Stimulated activated naive CD4-positive, alpha-beta T cell treated with Interleukin-2 at 50 U/mL for 16 hours (primary cell): ENCODE measurements at regions not wholly inside any gene's neighbourhood (a gene's known extent, or its start where the extent isn't known, plus 50 kb on each side); places are given as distances from the start of the nearest gene placed in this dataset.

Experiments
- DNase-seq: peaks from one replicate; lab custom pipeline; 2025; lab: John Stamatoyannopoulos, UW

GRCh38 chr6:26216359-26216885 is 129.2 kb downstream of the HFE start:
- peak; percentile 66 for DNase-seq

DNA sequence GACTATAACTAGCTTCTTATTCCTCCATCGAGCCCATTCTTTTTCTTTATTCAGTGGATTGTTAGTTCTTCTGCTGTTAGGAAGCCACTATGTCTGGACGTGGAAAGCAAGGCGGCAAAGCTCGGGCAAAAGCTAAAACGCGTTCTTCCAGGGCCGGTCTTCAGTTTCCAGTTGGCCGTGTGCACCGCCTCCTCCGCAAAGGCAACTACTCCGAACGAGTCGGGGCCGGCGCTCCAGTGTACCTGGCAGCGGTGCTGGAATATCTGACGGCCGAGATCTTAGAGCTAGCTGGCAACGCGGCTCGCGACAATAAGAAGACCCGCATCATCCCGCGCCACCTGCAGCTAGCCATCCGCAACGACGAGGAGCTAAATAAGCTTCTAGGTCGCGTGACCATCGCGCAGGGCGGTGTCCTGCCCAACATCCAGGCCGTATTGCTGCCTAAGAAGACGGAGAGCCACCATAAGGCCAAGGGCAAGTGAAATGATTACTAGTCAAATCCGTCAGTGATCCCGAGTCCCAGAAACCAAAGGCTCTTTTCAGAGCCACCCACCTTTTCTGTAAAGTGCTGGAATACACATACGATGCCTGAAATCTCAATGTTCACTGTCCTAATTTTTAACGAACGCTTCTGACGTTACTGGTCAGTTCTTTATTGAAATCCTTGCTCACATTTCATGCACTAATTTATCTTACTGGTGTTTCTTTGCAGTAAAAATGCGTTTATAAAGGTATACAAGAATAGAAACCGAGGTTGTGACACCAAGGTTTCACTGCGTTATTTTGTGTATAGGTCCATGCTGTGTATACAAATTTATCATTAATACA is 129.9 kb downstream of the HFE start:
- DNase-seq = peak; percentile 69

DNA sequence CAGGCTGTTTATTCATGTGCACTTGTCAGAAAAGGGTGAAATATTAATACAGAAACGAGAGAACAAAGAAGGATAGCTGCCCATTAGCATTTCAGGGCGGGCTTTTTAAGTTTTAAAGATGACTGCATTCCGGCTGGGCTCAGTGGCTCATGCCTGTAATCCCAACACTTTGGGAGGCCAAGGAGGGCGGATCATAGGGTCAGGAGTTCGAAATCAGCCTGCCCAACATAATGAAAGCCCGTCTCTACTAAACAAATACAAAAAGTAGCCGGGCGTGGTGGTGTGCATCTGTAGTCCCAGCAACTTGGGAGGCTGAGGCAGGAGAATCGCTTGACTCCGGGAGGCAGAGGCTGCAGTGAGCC is 130.5 kb downstream of the HFE start:
- no peak for DNase-seq

- DNase-seq = no peak
Observed at GRCh38 chr6:26218824-26219223, 131.6 kb downstream of the HFE start.

GRCh38 chr6:26220145-26220970 is 133.1 kb downstream of the HFE start:
- no peak for DNase-seq

DNA sequence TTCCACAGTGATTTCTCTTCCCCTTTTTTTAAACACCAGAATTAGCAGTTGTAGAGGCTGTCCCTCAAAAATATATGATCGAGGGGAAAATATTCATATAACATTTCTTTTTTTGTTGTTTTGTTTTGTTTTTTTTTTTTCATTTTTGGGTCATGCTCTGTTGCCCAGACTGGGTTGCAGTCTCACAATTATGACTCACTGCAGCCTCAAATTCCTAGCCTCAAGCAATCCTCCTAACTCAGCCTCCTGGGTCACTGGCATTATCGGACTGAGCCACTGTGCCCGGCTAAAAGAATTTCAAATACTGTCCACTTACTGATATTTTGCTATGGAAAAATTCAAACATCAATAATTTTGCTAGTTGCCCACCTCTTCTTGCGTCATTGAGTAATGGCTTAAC is 134.0 kb downstream of the HFE start:
- no peak for DNase-seq

DNA sequence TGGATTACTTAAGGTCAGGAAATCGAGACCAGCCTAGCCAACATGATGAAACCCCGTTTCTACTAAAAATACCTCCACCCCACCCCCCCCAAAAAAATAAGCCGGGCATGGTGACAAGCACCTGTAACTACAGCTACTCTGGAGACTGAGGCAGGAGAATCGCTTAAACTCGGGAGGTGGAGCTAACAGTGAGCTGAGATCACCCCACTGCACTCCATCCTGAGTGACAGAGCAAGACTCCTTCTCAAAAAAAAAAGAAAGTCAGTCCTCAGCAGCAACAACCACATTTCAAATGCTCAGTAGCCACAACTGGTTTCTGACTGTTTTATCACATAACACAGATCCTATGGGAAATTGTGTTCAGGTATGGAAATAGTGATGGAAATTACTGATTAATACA is 135.3 kb downstream of the HFE start:
- DNase-seq = no peak

DNA sequence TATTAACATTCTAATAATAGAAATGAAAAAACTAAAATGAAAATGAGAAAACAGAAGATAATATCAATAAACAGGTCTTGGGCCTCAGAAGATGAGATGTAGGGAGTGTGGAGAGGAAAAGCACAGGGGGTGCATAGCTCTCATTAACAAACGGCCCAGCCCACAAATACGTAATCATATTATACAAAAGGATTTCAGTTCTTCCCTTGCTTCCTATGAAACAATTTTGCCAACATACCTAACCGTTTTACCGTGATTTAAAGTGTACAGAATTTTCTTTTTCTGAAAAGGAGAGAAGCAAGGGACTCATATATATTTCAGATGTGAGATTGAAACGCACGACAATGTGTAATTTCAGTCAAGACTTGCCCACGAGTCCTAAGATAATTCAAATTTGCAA is 136.0 kb downstream of the HFE start:
- DNase-seq = no peak

DNA sequence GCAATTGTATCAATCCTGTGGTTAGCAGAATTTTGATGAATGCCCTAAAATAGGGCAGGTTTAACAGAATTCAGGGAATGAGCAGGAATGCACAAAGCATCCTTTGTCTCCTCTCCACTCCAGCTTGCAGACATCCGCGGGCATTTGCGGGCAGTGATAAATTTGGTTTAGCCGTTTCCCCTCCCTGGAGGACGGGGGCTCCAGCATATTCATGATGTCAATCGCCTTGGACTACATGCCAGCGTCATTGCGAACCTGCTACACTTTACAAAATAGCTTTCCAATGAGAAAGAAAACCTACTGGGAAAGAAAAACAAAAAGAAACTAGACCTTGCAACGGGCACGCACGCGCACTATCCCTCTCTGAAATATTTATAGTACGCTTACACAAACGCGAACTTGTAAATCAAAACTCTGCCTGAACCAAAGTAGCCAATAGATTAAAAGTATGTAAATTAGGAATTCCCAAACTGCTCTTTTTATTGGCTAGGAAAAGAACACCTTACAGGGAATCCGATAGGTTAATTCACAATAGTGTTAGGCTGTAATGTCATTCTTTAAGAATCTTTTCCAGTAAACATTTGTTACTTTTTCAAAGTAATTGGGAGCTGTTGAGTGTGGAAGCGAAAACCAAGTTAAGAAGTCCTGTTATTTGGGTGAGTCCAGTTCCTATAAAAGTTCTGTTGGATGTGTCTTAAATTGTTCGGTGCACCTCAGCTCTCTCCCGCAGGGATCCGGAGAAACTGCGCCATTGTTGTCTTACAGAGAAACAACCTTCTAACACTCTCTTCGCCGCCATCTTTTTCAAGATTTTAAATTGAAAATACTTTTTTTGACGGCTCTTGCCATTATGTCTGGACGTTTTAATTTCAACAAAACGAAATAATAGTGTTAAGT is 136.7 kb downstream of the HFE start:
- DNase-seq = peak; percentile 60

DNA sequence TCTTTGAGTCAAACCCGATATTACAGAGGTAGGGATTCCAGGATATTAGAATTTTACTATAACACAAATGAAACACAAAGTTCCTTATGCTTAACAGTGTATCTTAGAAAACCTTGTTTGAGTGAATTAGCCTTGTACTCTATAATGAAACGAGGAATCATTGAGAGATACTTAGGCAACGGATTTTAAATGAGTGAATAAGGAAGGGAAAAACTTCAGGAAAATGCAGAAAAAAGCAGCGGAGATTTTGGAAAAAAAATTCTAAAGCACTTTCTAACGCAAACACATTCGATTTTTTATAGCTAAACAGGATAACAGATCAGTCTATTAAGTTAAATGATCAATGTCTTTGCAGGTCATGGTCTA is 137.3 kb downstream of the HFE start:
- no peak for DNase-seq

- no peak for DNase-seq
Observed at GRCh38 chr6:26224940-26225847, 138.0 kb downstream of the HFE start.

- no peak for DNase-seq
Observed at GRCh38 chr6:26225848-26226578, 138.8 kb downstream of the HFE start.

GRCh38 chr6:26226579-26226967 is 138.4 kb upstream of the BTN3A2 start:
- no peak for DNase-seq

GRCh38 chr6:26230351-26230750 is 134.6 kb upstream of the BTN3A2 start:
- DNase-seq = no peak

DNA sequence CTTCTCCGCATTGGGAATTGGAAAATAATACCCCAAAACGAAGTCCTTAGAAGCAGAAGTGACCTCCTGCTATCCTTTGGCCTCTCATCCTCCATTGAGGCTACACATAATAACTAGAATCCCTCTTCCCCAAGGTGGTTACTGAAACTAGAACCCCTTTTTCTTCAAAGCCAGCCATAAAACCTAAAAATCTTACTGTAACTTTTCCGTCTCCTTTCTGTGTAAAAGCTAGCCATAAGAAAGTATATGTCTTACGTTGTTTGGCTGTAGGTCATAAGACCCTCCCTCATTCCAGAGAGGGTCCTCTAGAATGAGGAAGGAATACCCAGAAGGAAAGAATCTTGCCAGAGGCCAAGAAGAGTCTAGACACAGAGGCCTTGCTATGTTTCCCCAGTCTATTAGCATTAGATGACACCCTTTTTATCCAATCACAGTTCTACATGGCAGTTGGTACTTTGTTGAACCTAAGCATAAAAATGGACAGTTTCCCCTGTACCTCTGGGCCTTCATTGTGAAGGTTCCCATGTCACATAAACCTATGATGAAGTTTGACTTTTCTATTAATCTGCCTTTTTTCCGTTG is 133.9 kb upstream of the BTN3A2 start:
- DNase-seq = no peak

GRCh38 chr6:26232306-26232939 is 132.6 kb upstream of the BTN3A2 start:
- DNase-seq = no peak

- peak; percentile 11 for DNase-seq
Observed at GRCh38 chr6:26232940-26233648, 131.9 kb upstream of the BTN3A2 start.

DNA sequence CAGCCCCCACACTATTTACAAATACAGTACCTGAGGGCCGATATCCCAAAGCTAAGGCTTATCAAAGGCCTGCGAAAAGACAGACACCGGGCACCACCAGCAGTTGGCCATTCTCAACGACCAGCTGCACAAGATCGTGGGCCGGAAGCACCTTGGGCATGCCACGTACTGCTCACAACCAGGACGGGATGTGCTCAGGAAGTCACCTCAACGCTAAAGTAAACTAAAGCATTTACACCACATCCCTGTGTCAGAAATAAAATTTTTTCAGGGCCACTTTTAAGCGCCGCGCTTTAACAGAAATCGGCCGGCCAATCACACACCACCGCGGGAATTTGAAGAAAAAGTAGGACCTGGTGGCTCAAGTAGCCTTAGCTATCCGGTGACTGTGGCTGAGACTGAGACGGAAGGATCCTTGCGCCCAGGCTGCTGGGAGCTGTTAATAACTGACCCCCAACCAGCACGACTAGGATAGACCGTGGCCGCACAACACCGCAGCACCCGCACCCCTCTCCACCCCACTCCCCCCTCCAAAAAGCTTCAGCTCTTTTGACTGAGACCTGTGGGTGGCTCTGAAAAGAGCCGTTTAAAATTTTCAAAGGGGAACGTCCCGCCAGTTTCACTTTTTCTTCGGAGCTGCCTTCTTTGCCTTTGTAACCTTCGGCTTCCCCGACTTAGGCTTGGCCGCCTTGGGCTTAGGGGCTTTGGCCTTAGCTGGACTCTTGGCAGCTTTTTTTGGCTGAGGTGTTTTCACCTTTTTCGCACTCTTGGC is 131.2 kb upstream of the BTN3A2 start:
- DNase-seq = peak; percentile 57
